Skeletal muscle tissue (tissue), 3 donors: ENCODE measurements at regions not wholly inside any gene's neighbourhood (a gene's known extent, or its start where the extent isn't known, plus 50 kb on each side); places are given as distances from the start of the nearest gene placed in this dataset.

Experiments
- H3K27ac ChIP-seq: one replicate; pipeline ENCODE4 v1.7.0; 2013; ENCODE audit warnings: mild to moderate bottlenecking, low read depth, low read length, inconsistent platforms
- H3K27me3 ChIP-seq, 3 donors: one replicate each; pipeline ENCODE4 v1.7.0; 2013; ENCODE audit warnings: low read length in 3 of 3; ENCODE audit not compliant: control insufficient read depth in 3 of 3, insufficient read depth in 3 of 3
- H3K36me3 ChIP-seq, 3 donors: one replicate each; pipeline ENCODE4 v1.7.0; 2013; ENCODE audit warnings: low read length in 3 of 3; ENCODE audit not compliant: control insufficient read depth in 3 of 3, insufficient read depth in 3 of 3
- H3K4me1 ChIP-seq, 3 donors: one replicate each; pipeline ENCODE4 v1.7.0; 2013; ENCODE audit warnings: low read length in 3 of 3, mild to moderate bottlenecking in 3 of 3; ENCODE audit not compliant: control insufficient read depth in 3 of 3, insufficient read depth in 3 of 3
- H3K4me3 ChIP-seq, 3 donors: one replicate each; pipeline ENCODE4 v1.7.0; 2013; ENCODE audit warnings: low read length in 3 of 3
- H3K9ac ChIP-seq, 3 donors: one replicate each; pipeline ENCODE4 v1.7.0; 2013; ENCODE audit warnings: low read length in 3 of 3, mild to moderate bottlenecking in 3 of 3, moderate library complexity in 2 of 3, low read depth in 1 of 3
- H3K9me3 ChIP-seq, 3 donors: one replicate each; pipeline ENCODE4 v1.7.0; 2013; ENCODE audit warnings: low read length in 3 of 3; ENCODE audit not compliant: control insufficient read depth in 3 of 3
- donor health status: Osteomylitis.

DNA sequence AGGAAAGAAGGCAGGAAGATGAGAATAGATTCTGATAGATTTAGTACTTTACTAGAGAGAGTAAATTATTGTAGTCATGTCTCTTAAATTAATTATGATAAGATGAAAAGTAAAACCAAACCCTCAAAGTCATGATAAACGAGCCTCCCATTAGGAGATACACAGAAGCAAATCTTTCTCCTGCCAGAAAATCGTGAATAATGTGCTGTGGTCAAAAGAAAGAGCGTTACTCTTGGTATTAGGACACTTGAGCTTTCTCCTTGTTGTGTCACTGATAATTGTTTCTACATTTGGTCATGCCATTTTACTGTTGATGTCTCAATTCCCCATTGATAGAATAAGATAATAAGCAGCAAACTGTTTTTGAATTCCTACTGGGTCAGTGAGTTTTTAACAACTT, 562.8 kb upstream of the TLE4 start:
- Histone ChIP-seq H3K9ac (no peak overlapping the region), H3K9me3 (no peaks in the 10 kb centered on the region), H3K4me1 (no peaks in the 10 kb centered on the region), H3K27ac (no peak overlapping the region), H3K4me3 (no peak overlapping the region), H3K27me3 (no peaks in the 10 kb centered on the region), H3K36me3 (no peaks in the 10 kb centered on the region)

DNA sequence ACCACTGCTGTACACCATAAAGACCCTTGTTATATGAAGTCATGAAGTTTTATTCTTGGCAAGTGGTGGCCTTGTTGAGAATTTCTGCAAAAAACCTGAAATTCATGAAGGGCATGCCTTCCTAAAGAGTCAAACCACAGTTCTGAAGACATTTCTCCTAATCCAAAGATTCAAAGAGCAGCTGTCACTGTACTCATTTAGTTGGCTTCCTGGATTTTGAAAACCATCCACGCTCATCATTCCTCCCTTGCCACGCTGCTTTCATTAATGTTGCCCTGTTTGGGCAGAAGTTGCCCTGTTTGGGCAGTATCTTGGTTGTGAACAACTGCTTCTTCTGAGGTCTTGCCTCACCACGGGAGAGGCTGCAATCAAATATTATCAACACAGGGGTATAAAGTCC, 560.3 kb upstream of the TLE4 start:
- Histone ChIP-seq H3K27me3 (no peaks in the 10 kb centered on the region), H3K27ac (no peak overlapping the region), H3K9me3 (no peaks in the 10 kb centered on the region), H3K9ac (no peak overlapping the region), H3K4me3 (no peak overlapping the region), H3K36me3 (no peaks in the 10 kb centered on the region), H3K4me1 (no peaks in the 10 kb centered on the region)

DNA sequence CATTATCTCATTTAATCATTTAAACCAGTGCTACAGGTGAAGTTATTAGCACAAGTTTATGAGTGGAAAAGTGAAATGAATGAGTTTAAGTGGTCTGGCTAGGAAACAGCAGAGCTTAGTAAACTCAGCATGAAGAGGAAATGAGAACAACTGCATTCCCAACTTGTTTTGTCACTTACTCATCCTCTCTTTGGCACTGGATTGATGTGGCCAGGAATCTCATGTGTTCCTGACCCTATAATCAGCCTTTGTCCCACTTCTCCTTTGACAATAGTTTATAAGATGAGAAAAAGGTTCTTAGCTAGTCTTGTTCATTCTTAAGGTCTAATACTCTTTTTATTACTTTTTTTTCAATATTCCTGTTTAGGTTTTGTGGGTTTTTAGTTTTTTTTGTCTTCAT, 559.2 kb upstream of the TLE4 start:
- H3K4me3 ChIP-seq: no peak overlapping the region
- H3K4me1 ChIP-seq: no peaks in the 10 kb centered on the region
- H3K27ac ChIP-seq: no peak overlapping the region
- H3K27me3 ChIP-seq: no peaks in the 10 kb centered on the region
- H3K36me3 ChIP-seq: no peaks in the 10 kb centered on the region
- no peak overlapping the region for H3K9ac ChIP-seq
- H3K9me3 ChIP-seq: no peaks in the 10 kb centered on the region

DNA sequence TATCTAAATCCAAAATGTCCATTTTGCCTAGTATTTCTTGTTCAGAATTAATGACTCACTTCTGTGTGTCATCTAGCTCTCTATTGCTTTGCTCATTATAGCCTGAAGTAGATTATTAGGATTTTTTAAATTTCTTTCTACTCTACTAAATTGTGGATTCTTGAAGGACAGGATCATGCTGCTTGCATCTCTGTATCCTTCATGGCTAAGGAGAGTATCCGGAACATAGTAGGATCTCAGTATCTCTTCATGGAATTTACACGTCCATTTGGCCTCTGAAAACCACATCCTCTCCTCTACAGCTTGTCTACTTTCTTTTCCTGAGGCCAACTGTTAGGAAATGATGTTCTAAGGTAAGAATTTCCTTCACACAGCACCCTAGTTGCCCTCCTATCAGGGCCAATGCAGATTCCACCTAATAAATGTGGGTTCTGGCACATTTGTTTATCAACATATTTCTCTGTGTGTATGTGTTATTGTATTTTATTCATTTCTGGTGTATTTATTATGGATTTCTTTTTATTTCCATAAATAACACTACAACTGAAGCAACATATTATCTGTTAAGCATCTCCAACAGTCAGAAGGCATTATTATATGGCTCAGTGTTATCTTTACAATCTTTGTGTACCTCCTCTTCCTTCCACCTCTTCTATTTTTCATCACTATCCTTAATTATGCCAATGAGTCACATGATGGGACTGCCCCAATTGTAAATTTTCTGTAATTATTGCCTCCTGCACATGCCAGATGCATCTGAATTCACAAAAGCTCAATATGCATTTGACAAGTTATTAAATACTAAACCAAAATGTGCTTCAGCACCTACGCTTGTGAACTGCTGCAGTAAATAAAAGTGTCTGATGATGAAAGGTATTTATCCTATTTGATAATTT, 557.8 kb upstream of the TLE4 start:
- Histone ChIP-seq H3K27me3 (no peaks in the 10 kb centered on the region), H3K9me3 (no peaks in the 10 kb centered on the region), H3K9ac (no peak overlapping the region), H3K27ac (no peak overlapping the region), H3K4me1 (no peaks in the 10 kb centered on the region), H3K36me3 (no peaks in the 10 kb centered on the region), H3K4me3 (no peak overlapping the region)

DNA sequence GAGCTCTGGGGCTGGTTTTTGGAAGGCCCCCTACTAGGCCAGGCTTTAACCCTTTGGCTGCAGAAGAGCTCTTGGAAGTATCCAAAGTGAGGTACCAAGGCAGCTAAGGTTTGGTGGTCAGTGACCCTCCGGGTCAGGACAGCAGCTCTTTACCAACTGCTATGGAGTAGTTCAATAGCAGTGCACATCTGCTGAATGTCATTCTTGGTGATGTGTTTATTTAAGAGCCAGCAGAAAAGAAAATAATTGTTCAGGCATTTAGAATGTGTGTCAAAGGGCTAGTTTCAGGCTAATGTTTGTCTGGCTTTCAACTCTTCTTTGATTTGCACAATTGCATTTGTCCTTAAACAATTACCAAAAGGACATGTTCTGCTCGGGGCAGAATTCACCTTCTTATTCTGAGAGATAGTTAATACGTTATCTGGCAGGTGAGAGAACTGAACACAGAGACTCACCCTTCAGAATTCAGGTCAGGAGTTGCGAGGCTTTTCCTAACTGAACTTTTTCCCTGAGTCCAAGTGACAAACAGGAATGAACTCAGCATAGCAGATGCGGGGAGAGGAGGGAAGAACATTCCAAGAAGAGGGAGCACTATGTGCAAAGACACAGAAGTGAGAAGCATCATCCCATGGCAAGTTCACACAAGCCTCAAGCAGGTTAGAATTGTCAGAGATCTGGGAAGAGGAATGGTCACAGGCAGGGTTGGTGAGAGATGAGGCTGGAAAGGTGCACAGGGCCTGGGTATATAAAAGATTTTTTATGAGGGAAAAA, 556.7 kb upstream of the TLE4 start:
- Histone ChIP-seq H3K27me3 (no peaks in the 10 kb centered on the region), H3K27ac (no peak overlapping the region), H3K4me1 (no peaks in the 10 kb centered on the region), H3K36me3 (no peaks in the 10 kb centered on the region), H3K9ac (no peak overlapping the region), H3K4me3 (no peak overlapping the region), H3K9me3 (peaks cover 0 to under 1% (median 0%) of the 10 kb centered on the region in 3 donors)

DNA sequence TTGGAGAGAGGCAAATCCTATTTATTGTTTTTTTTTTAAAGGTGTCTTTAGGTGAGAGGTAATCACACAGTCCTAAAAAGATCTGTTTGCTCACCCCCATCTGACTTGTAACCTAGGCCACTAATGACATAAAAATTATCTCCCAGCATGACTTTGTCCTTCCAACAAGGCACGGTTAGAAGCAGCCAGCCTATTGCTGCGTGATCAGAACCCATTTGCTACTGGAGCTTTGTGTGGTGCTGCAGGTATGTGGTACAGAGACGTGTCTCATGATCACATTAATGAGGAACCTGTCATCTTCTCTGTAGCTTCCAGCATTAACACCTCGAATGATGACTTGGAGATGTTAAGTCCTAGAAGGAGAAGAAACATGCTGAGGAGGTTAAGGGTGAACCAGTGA, 555.8 kb upstream of the TLE4 start:
- H3K27me3 ChIP-seq: no peaks in the 10 kb centered on the region
- no peaks in the 10 kb centered on the region for H3K36me3 ChIP-seq
- no peak overlapping the region for H3K9ac ChIP-seq
- peaks cover 0 to 3% (median 0%) of the 10 kb centered on the region in 3 donors for H3K9me3 ChIP-seq
- no peak overlapping the region for H3K27ac ChIP-seq
- H3K4me1 ChIP-seq: no peaks in the 10 kb centered on the region
- no peak overlapping the region for H3K4me3 ChIP-seq

DNA sequence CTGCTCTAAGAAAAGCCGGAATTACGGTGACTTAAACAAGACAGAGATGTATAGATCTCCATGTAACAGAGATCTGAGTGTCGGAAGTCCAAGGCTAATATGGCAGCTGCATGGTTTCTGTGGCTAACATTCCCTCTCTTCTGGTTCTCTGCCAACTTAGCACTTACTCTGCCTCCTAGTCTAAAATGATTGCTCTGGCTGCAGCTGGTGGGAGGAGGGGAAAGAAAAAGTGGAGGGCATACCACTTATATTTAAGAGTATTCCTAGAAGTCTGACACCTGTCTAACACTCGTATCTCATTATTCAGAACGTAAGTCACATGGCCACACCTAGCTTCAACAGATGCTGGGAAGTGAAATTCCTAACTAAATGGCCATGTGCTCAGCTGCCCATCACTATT, 551.5 kb upstream of the TLE4 start:
- H3K9ac ChIP-seq: no peak overlapping the region
- H3K4me3 ChIP-seq: no peak overlapping the region
- peaks cover 0 to 3% (median 0%) of the 10 kb centered on the region in 3 donors for H3K9me3 ChIP-seq
- H3K4me1 ChIP-seq: no peaks in the 10 kb centered on the region
- H3K36me3 ChIP-seq: no peaks in the 10 kb centered on the region
- no peaks in the 10 kb centered on the region for H3K27me3 ChIP-seq
- H3K27ac ChIP-seq: no peak overlapping the region

DNA sequence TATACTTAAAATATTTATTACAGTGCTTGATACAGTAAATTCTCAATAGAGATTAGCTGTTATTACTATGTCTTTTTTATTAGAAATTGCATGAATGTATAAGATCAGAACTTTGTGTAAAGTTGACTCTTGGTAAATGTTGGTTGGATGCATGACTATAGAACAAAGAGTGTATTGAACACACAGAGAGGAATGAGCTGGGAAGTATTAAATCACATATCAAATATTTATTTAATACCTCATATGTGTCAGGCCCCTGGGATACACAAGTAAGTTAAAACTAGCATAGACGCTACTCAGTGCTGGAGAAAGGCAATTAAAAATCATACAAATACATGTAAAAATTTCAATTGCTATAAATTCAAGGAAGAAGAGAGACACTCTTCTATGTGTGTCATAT, 550.7 kb upstream of the TLE4 start:
- no peaks in the 10 kb centered on the region for H3K27me3 ChIP-seq
- H3K27ac ChIP-seq: no peak overlapping the region
- H3K4me1 ChIP-seq: no peaks in the 10 kb centered on the region
- peaks cover 0 to 3% (median 0%) of the 10 kb centered on the region in 3 donors for H3K9me3 ChIP-seq
- no peak overlapping the region for H3K4me3 ChIP-seq
- no peak overlapping the region for H3K9ac ChIP-seq
- no peaks in the 10 kb centered on the region for H3K36me3 ChIP-seq

DNA sequence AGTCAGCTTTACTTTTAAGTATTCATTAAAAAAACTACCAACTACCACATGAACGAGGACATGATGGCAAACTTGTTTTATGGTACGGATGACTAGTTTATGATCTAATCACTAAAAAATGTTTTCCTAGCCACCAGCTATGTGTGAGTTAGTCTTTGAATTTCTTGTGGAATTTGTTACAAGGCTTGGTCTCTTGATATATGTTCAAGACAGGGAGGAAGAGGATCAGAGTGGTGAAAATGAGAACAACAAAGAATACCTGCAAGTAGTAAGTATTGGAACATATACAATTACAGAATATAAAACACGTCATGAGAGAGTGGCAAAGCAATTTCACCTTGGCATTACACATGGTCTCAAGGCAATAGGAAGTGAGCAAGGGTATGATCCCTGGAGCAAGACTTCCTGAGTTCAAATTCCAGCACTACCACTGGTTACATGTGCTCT, 548.6 kb upstream of the TLE4 start:
- H3K27me3 ChIP-seq: no peaks in the 10 kb centered on the region
- no peaks in the 10 kb centered on the region for H3K4me1 ChIP-seq
- H3K27ac ChIP-seq: no peak overlapping the region
- no peak overlapping the region for H3K4me3 ChIP-seq
- H3K9me3 ChIP-seq: peaks cover 0 to 3% (median 0%) of the 10 kb centered on the region in 3 donors
- H3K9ac ChIP-seq: no peak overlapping the region
- no peaks in the 10 kb centered on the region for H3K36me3 ChIP-seq

DNA sequence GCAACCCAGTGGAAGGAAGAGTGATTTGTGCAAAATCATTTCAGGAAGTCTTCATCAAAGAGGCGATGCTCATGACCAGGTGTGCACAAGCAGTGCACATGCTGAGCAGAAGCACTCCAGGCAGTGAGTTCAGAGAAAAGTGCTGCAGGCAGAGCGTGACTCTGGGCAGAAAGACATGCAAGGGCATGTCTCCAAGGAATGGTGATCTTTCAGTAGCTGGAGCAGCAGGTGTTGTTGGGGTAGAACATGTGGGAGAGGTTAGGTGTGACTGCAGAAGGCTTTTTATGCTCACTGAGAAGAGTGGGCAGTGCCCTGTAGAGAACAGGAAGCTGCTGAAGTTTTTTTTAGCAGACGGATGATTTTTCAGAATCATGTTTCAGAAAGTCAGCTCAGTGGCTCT, 545.4 kb upstream of the TLE4 start:
- H3K27me3 ChIP-seq: no peaks in the 10 kb centered on the region
- no peak overlapping the region for H3K9ac ChIP-seq
- no peaks in the 10 kb centered on the region for H3K36me3 ChIP-seq
- H3K4me1 ChIP-seq: no peaks in the 10 kb centered on the region
- no peak overlapping the region for H3K4me3 ChIP-seq
- no peak overlapping the region for H3K27ac ChIP-seq
- H3K9me3 ChIP-seq: no peaks in the 10 kb centered on the region
